Liver (tissue), 8 donors: ENCODE measurements at regions not wholly inside any gene's neighbourhood (a gene's known extent, or its start where the extent isn't known, plus 50 kb on each side); places are given as distances from the start of the nearest gene placed in this dataset.

Experiments
- DNase-seq: peaks from one replicate; pipeline ENCODE4 v3.0.0-alpha.2; 2017; ENCODE audit warnings: low spot score
- H3K27ac ChIP-seq, 2 donors: one replicate each; pipeline ENCODE4 v1.7.0; 2013; ENCODE audit warnings: inconsistent platforms in 2 of 2, low read length in 2 of 2, control low read depth in 1 of 2, low read depth in 1 of 2, mild to moderate bottlenecking in 1 of 2
- H3K27me3 ChIP-seq, 4 donors: one replicate each; pipeline versions ENCODE4 v1.6.1 to v1.7.0; 2013; ENCODE audit warnings: low read length in 3 of 4, inconsistent platforms in 1 of 4, mild to moderate bottlenecking in 1 of 4, moderate library complexity in 1 of 4; ENCODE audit not compliant: control insufficient read depth in 4 of 4, insufficient read depth in 4 of 4
- H3K36me3 ChIP-seq, 4 donors: one replicate each; pipeline versions ENCODE4 v1.6.1 to v1.7.0; 2013; ENCODE audit warnings: low read length in 3 of 4, mild to moderate bottlenecking in 3 of 4, low read depth in 1 of 4, moderate library complexity in 1 of 4; ENCODE audit not compliant: control insufficient read depth in 4 of 4, insufficient read depth in 3 of 4
- H3K4me1 ChIP-seq, 4 donors: one replicate each; pipeline versions ENCODE4 v1.6.1 to v1.7.0; 2013; ENCODE audit warnings: low read length in 3 of 4, mild to moderate bottlenecking in 3 of 4, moderate library complexity in 1 of 4; ENCODE audit not compliant: control insufficient read depth in 4 of 4, insufficient read depth in 4 of 4
- H3K4me3 ChIP-seq, 3 donors: one replicate each; pipeline versions ENCODE4 v1.6.1 to v1.7.0; 2013; ENCODE audit warnings: low read length in 3 of 3, control low read depth in 1 of 3, low read depth in 1 of 3, mild to moderate bottlenecking in 1 of 3
- H3K9ac ChIP-seq, 2 donors: one replicate each; pipeline ENCODE4 v1.7.0; 2013; ENCODE audit warnings: low read length in 2 of 2, mild to moderate bottlenecking in 2 of 2, moderate library complexity in 2 of 2, control low read depth in 1 of 2, low read depth in 1 of 2
- H3K9me3 ChIP-seq, 4 donors: one replicate each; pipeline versions ENCODE4 v1.6.1 to v1.7.0; 2013; ENCODE audit warnings: low read length in 3 of 4; ENCODE audit not compliant: control insufficient read depth in 4 of 4
- EGR1 ChIP-seq, 2 donors: IDR thresholded peaks; 2 replicates each; pipeline ENCODE4 v1.6.1; 2016 to 2018; ENCODE audit warnings: antibody characterized with exemption in 2 of 2, low read depth in 2 of 2
- FOXA1 ChIP-seq: IDR thresholded peaks from 2 replicates; pipeline ENCODE4 v1.6.1; 2016; ENCODE audit warnings: antibody characterized with exemption
- FOXA2 ChIP-seq: IDR thresholded peaks from 2 replicates; pipeline ENCODE4 v1.6.1; 2016; ENCODE audit warnings: antibody characterized with exemption
- GABPA ChIP-seq, 2 donors: IDR thresholded peaks in 1 of 2; conservative IDR thresholded peaks in 1 of 2; 2 replicates each; pipeline ENCODE4 v1.6.1; 2016; ENCODE audit warnings: antibody characterized with exemption in 2 of 2, mild to moderate bottlenecking in 1 of 2, moderate library complexity in 1 of 2
- HNF4A ChIP-seq, 2 donors: conservative IDR thresholded peaks; 2 replicates each; pipeline ENCODE4 v1.6.1; 2016; ENCODE audit warnings: antibody characterized with exemption in 2 of 2, mild to moderate bottlenecking in 2 of 2
- HNF4G ChIP-seq: IDR thresholded peaks from 2 replicates; pipeline ENCODE4 v1.6.1; 2016; ENCODE audit warnings: antibody characterized with exemption
- JUND ChIP-seq, 2 donors: IDR thresholded peaks; 2 replicates each; pipeline ENCODE4 v1.6.1; 2016; ENCODE audit warnings: antibody characterized with exemption in 2 of 2
- MAX ChIP-seq: IDR thresholded peaks from 2 replicates; pipeline ENCODE4 v1.6.1; 2016; ENCODE audit warnings: antibody characterized with exemption
- NR2F2 ChIP-seq: IDR thresholded peaks from 2 replicates; pipeline ENCODE4 v1.6.1; 2016; ENCODE audit warnings: antibody characterized with exemption
- RAD21 ChIP-seq, 2 donors: IDR thresholded peaks; 2 replicates each; pipeline ENCODE4 v1.6.1; 2016; ENCODE audit warnings: antibody characterized with exemption in 2 of 2, mild to moderate bottlenecking in 2 of 2
- REST ChIP-seq: IDR thresholded peaks from 2 replicates; pipeline ENCODE4 v1.6.1; 2016; ENCODE audit warnings: antibody characterized with exemption, mild to moderate bottlenecking
- RXRA ChIP-seq, 2 donors: IDR thresholded peaks; 2 replicates each; pipeline ENCODE4 v1.6.1; 2017 to 2018; ENCODE audit warnings: antibody characterized with exemption in 2 of 2, mild to moderate bottlenecking in 1 of 2
- SP1 ChIP-seq: IDR thresholded peaks from 2 replicates; pipeline ENCODE4 v1.6.1; 2018; ENCODE audit warnings: antibody characterized with exemption, mild to moderate bottlenecking
- TAF1 ChIP-seq: conservative IDR thresholded peaks from 2 replicates; pipeline ENCODE4 v1.6.1; 2016; ENCODE audit warnings: antibody characterized with exemption, mild to moderate bottlenecking
- YY1 ChIP-seq: IDR thresholded peaks from 2 replicates; pipeline ENCODE4 v1.6.1; 2016; ENCODE audit warnings: antibody characterized with exemption, mild to moderate bottlenecking
- ZBTB33 ChIP-seq: IDR thresholded peaks from 2 replicates; pipeline ENCODE4 v1.6.1; 2016; ENCODE audit warnings: antibody characterized with exemption
- WGBS: extraction: QIAGEN DNeasy Blood & Tissue Kit; methylation state at CpG from one replicate; pipeline ENCODE4 v1.1.7; 2013; 5-methylcytosine and 5-hydroxymethylcytosine counted together
- TF ChIP-seq, protein P1 (sequence below): fragments of 150-350 bp; IDR thresholded peaks from 2 replicates; pipeline ENCODE4 v1.5.1; 2017; ENCODE audit warnings: improper control_type of control experiment, low read depth, low read length; ENCODE audit not compliant: missing input control
- TF ChIP-seq, protein P2 (sequence below): IDR thresholded peaks from 2 replicates; pipeline ENCODE4 v1.6.1; 2016; ENCODE audit warnings: antibody characterized with exemption
- donor health status: healthy.
- donor health status: healthy.
- donor health status: healthy.
- donor health status: healthy.
- donor health status: healthy.

GRCh38 chr6:2469428-2469827 is 224.0 kb upstream of the GMDS start:
- Histone ChIP-seq H3K27ac (no peak overlapping the region), H3K9me3 (no peaks in the 10 kb centered on the region), H3K4me1 (no peaks in the 10 kb centered on the region), H3K9ac (no peak overlapping the region), H3K27me3 (peaks cover 0 to 8% (median 0%) of the 10 kb centered on the region in 4 donors), H3K4me3 (no peak overlapping the region), H3K36me3 (no peaks in the 10 kb centered on the region)
- no peak for DNase-seq
- TF ChIP-seq RXRA (IDR thresholded peaks at IDR 0.05): no peak
- no peak for TF ChIP-seq RAD21 (IDR thresholded peaks at IDR 0.05)
- no peak for TF ChIP-seq SP1
- TF ChIP-seq, protein P1, sequence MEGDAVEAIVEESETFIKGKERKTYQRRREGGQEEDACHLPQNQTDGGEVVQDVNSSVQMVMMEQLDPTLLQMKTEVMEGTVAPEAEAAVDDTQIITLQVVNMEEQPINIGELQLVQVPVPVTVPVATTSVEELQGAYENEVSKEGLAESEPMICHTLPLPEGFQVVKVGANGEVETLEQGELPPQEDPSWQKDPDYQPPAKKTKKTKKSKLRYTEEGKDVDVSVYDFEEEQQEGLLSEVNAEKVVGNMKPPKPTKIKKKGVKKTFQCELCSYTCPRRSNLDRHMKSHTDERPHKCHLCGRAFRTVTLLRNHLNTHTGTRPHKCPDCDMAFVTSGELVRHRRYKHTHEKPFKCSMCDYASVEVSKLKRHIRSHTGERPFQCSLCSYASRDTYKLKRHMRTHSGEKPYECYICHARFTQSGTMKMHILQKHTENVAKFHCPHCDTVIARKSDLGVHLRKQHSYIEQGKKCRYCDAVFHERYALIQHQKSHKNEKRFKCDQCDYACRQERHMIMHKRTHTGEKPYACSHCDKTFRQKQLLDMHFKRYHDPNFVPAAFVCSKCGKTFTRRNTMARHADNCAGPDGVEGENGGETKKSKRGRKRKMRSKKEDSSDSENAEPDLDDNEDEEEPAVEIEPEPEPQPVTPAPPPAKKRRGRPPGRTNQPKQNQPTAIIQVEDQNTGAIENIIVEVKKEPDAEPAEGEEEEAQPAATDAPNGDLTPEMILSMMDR: no peak
- no peak for TF ChIP-seq FOXA2
- TF ChIP-seq, protein P2, sequence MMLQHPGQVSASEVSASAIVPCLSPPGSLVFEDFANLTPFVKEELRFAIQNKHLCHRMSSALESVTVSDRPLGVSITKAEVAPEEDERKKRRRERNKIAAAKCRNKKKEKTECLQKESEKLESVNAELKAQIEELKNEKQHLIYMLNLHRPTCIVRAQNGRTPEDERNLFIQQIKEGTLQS: no peak
- TF ChIP-seq HNF4G: no peak
- no peak for TF ChIP-seq MAX
- no peak for TF ChIP-seq JUND (IDR thresholded peaks at IDR 0.05)
- no peak for TF ChIP-seq FOXA1
- TF ChIP-seq YY1: no peak
- TF ChIP-seq REST: no peak
- no peak for TF ChIP-seq NR2F2
- TF ChIP-seq HNF4A (conservative IDR thresholded peaks at IDR 0.05): no peak
- no peak for TF ChIP-seq EGR1 (IDR thresholded peaks at IDR 0.05; ENCODE audit: low read depth in 2 of 2)
- no peak for TF ChIP-seq TAF1
- no peak for TF ChIP-seq GABPA (IDR thresholded peaks at IDR 0.05 in 1 of 2, conservative IDR thresholded peaks at IDR 0.05 in 1 of 2)
- no peak for TF ChIP-seq ZBTB33
- 92% methylated on average over 8 of the region's 8 CpGs for WGBS

DNA sequence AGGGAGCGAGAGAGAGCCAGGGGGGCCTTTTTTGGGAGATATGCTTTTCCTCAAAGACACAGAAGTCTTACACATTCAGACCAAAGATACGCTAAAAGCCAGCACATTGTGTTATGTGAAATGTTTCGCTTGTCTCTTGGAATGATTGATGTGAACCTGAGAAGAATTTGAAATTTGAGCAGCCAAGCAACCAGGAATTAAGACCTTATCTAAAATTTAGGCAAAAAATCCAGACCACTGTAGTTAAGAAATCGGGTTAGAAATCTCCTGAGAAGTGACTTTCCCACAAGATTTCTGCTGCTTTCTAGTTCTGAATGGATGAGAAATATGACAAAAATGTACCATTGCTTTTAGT is 223.2 kb upstream of the GMDS start:
- Histone ChIP-seq H3K9me3 (no peaks in the 10 kb centered on the region), H3K27me3 (peaks cover 0 to 8% (median 0%) of the 10 kb centered on the region in 4 donors), H3K27ac (no peak overlapping the region), H3K9ac (no peak overlapping the region), H3K36me3 (no peaks in the 10 kb centered on the region), H3K4me1 (no peaks in the 10 kb centered on the region), H3K4me3 (no peak overlapping the region)
- WGBS: 74% methylated on average over 4 of the region's 4 CpGs
- no peak for DNase-seq
- TF ChIP-seq EGR1 (IDR thresholded peaks at IDR 0.05; ENCODE audit: low read depth in 2 of 2) (no peak), ZBTB33 (no peak), REST (no peak)
